Stimulated activated CD4-positive, alpha-beta T cell treated with anti-CD3 and anti-CD28 coated beads, Interleukin-12 subunit alpha, Interleukin-12 subunit beta, amount 100 ng/mL, for 4 hours (primary cell): ENCODE measurements at regions not wholly inside any gene's neighbourhood (a gene's known extent, or its start where the extent isn't known, plus 50 kb on each side); places are given as distances from the start of the nearest gene placed in this dataset.
A peak's percentile ranks its signal among the peaks of the same experiment; 100 is the strongest.

Experiments used
- DNase-seq: peaks from one replicate; pipeline ENCODE4 v3.0.0-alpha.2; 2020

DNA sequence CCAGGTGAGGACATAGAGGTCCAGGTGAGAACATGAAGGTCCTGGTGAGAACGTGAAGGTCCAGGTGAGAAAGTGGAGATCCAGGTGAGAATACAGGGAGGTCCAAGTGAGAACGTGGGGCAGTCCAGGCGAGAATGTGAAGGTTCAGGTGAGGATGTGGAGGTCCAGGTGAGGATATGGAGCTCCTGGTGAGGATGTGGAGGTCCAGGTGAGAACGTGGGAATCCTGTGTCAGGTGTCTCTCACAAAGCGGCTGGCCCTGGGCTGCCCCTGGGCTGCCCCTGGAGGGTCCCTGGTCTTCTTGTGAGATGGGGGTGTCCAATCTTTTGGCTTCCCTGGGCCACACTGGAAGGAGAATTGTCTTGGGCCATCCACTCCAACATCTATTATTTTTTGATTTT, 133.4 kb downstream of the MRPL36 start:
- no peak for DNase-seq

DNA sequence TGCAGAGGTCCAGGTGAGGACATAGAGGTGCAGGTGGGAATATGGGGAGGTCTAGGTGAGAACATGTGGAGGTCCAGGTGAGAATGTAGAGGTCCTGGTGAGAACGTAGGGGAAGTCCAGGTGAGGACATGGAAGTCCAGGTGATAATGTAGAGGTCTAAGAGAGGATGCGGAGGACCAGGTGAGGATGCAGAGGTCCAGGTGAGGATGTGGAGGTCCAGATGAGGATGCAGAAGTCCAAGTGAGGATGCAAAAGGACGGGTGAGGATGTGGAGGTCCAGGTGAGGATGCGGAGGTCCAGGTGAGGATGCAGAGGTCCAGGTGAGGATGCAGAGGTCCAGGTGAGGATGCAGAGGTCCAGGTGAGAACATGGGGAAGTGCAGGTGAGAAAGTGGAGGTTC, 133.8 kb downstream of the MRPL36 start:
- no peak for DNase-seq

DNA sequence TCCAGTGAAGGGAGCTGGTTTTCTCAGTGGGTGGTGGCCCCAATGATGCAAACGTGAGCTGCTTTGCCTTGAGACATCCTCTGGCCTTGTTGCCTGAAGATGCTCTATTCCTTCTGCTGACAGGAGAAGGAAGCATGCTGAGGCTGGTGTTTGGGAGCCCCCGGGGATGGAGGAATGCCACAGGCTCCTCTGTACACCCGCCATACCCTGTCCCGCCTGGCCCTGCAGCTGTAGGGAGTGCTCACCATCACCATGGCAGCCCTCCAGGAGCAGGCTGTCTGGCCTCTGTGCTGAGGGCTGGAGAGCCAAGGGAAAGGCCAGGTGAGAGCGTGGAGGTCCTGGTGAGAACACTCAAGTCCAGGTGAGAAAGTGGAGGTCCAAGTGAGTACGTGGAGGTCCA, 134.4 kb downstream of the MRPL36 start:
- DNase-seq, result no peak

DNA sequence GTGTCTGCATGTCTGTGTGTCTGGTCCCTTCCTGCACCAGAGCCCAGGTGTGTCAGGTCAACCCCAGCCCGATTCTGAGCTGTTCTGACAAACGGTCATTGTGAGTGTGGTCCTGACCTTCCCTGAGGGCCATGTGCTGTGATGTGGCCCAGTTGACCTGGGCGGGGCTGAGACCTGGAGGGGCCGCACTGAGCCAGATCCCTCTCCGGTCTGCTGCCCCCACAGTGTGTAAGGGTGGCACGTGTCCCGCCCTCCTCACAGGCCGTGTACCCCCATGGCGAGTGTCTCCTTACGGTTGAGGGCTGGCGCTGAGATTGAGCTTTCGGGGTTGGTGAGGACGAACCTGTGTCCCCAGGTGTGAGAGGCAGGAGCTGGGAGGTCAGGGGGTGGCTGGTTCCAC, 136.5 kb downstream of the MRPL36 start:
- no peak for DNase-seq

DNA sequence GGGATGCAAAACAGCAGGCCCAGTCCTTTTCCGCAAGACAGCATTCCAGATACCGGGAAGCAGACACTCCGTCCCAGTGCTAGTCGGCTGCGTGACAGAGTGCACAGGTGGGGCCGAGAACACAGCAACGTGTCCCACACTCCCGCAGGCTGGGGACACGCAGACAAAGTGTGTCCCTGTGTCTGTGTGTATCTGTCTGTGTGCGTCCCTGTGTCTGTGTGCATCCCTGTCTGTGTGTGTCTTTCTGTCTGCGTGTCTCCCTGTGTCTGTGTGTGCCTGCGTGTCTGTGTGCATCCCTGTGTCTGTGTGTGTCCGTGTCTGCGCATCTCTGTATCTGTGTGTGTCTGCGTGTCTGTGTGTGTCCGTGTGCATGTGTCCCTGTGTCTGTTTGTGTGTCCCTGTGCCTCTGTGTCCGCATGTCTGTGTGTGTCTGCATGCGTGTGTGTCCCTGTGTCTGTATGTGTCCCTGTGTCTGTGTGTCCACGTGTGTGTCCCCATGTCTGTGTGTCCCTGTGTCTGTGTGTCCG, 137.0 kb downstream of the MRPL36 start:
- no peak for DNase-seq

DNA sequence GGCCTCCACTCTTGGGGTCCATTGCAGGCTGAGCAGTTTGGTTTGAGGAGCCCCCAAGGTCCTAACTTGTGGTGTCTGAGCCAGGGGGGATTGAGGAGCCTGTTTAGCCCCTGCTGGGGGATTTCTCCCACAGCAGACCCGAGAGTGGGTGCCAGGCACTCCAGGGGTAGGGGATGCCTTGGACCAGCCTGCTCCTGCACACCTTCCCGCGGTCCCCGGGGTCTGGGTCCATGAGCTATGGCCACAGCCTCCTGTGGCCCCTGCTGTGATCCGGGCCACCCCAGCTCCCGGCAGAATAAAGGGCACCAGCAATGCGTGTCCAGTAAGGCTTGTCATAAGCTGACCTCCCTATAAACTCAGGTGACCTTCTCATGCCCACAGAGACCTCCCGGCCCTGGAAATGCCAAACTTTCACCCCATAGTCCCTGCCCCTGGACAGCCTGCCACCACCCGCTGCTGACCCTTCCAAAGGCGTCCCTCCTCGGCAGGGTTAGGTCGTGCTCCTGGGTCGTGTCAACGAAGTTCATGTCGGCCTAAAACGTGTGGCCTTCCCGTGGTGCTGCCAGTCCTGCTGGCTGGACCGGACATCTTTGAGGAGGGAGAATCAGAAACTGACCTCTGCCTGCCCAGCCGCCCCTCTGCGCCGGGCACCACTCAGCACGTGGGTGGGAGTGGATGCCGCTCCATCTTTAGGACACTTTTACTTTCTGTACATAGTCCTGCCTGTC, 137.6 kb downstream of the MRPL36 start:
- no peak for DNase-seq

DNA sequence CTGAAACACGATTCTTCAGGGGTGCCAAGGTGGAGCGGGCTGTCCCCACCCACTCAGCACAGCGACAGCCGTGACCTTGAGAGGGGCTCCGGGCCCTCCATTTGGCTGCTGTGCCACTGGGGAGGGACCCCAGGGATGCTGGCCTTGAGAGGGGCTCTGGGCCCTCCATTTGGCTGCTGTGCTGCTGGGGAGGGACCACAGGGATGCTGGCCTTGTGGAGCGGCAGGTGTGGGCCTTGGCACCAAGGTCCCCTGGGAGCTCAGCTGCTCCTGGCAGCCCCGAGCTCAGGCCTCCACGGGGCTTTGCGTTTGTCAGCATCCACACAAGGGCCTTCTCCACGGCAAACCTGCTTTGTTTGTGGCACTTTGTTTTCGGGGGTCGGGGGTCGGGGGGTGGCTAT, 137.6 kb upstream of the LPCAT1 start:
- no peak for DNase-seq

DNA sequence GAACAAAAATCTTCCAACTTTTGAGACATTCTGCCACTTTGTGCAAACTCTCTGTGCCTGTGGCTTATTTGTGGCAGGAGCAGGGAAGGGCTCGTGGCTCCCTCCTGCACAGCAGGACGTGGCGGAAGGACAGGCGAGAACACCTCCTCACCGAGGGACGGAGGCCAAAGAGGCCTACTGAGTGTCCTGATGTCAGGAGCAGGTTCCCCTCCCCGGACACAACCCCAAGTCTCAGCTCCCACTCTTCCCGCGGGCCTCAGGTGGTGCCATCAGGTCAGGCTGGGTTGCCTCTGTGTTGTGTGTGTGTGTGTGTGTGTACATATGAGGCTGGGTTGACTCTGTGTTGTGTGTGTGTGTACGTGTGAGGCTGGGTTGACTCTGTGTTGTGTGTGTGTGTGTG, 136.8 kb upstream of the LPCAT1 start:
- no peak for DNase-seq

DNA sequence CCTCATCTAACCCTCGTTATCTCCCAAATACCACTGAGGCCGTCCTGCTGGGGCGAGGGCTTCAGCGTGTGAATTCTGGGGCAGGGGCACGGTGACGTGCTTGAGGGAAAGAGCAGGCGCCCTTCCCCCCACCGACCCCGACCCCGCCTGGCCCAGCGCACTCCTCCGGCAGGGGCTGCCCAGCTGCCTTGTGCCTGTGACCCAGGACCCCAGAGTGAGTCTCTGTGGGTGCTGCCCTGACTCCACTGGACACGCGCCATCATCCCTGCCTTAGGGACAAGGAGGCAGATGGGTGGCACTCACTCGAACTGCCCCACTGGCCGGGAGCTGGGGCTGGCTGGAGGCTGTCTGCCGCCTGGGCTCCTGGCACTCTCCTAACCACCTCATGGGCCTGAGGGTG, 136.2 kb upstream of the LPCAT1 start:
- DNase-seq, result no peak

DNA sequence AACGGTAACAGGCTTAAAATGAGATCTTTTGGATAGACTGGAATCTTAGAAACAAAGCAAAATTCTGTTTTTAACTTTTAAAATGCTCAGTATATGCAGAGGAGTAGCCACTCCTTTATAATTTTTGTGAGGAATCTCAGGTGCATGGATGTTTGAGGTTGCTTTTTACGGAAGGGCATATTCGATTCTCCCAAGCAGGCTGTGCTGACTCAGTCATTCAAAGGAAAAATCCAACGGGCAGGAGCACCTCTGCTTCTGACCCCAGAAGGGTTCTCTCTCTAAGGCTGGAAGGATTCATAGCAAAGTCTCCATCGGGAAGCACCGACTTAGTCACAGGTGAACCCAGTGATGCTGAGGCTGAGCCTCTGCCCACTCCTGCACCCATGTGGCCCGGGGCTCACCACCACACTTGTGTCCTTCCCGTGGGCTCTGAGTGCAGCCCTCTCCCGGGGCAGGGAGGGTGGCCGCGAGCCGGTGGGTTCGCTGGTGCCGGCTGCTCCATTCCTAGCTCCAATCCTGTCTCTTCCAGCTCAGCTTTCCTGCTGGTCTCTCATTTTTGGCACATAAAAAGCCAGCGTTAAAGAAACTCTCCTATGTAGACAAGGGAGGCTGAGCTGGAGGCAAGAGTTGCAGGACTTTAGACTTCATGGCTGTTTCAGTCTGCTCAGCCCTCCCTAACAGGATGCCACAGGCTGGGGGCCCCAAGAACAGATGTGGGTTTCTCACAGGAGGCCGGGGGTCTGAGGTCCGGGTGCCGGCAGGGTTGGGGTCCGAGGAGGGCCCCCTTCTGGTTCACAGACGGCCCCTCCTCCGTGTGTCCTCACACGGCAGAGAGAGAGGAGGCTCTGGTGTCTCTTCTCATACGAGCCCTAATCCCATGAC, 135.6 kb upstream of the LPCAT1 start:
- DNase-seq, result no peak

DNA sequence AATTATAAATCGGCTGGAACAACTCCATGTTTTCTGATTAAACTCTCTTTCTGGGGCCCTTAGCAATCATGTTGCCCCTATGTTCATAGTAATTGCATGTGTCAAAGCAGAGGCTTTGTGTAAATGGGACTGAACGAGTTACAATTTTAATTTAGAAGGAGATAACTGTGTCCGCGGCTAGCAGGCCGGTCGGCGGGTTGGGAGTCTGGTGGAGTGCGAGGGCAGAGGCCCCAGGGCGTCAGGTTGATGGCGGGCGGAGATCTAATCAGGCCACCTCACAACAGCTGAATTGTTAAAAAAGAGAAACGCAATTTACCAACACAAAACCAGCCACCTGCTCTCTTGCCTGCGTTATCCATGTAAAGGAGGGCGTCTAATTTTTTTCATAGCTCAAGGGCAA, 134.9 kb upstream of the LPCAT1 start:
- no peak for DNase-seq

DNA sequence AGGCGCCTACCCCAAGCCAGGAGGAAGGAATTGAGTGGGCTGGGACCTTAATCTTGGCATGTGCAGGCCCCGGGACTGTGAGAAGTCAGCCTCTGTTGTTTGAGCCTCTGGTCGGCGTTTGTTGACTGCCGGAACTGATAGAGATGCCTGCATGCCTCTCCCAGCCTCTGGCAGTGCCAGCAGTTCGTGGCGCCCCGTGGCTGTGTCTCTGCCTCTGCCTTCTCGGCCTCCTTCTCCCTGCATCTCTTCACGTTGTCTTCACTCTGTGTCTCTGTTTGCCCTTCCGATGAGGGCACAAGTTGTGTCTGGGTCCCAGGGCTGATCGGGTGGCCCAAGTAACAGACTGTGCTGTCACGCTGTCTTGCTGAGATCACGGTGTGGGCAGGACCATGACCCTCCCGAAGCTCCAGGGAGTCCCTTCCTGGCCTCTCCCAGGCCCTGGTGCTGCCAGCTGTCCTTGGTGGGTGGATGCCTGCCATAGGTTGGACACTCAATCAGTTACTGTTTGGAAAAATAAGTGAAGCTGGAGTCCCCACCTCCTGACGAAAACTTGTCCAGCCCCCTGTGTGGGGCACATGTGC, 133.5 kb upstream of the LPCAT1 start:
- no peak for DNase-seq

DNA sequence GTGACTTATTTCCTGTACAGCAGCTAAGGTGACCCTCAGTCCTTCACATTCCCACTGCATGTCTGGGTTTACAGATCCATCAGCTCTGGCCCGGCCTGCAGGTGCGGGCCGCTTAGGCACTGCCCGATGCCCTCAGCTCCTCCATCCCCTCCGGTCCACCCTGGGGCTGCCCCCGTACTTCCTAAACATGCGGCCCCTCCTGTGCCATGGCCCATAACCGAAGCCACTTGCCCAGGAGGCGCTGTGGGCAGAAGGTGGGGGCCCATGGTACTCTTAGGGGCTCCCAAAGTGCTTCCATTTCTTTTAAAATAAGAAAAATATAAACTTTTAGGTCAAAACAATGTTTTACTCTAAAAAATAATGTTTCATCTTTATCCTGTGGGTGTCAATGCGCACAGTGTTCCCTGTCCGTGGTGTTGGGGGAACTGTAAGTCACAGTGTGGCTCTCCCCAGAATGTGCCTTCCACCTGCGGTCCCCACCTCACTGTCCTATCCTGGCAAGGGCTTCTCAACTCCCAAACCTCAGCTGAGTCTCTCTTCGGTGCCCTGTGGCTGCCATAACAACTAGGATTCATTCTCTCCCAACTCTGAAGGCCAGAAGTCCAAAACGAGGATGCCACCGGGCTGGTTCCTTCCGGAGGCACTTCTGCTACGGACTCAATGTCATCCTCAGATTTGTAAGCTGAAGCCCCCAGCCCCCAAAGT, 132.7 kb upstream of the LPCAT1 start:
- no peak for DNase-seq

DNA sequence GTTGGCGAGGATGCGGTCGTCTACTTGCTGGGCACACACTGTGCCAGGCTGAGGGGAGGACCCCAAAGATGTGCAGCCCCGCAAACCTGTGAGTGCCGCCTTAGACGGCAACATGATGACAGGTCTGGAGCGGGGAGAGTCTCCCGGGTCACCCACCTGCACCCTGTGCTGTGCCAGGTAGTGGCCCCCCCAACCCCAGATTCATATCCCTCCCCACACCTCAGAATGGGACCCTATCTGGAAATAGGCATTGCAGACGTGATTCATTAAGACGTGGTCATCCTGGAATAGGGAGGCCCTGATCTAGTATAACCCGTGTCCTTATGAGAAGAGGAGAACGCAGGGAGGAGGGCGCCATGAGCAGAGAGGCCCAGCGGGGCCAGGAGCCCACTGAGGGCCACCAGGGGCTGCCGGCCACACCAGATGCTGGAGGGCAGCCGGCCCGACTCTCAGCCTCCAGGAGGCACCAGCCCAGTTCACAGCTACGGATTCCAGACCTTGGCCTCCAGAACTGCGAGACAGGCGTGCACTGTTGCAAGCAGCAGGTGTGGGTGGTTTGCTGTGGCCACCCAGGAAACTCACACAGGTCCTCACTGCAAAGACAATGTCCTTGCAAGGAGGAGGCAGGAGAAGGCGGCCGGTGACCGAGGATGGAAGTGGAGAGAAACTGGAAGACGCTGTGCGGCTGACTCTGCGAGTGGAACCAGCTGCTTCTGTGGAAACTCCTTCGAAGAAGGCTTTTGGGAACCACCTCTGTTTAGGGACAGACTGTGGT, 131.9 kb upstream of the LPCAT1 start:
- no peak for DNase-seq

DNA sequence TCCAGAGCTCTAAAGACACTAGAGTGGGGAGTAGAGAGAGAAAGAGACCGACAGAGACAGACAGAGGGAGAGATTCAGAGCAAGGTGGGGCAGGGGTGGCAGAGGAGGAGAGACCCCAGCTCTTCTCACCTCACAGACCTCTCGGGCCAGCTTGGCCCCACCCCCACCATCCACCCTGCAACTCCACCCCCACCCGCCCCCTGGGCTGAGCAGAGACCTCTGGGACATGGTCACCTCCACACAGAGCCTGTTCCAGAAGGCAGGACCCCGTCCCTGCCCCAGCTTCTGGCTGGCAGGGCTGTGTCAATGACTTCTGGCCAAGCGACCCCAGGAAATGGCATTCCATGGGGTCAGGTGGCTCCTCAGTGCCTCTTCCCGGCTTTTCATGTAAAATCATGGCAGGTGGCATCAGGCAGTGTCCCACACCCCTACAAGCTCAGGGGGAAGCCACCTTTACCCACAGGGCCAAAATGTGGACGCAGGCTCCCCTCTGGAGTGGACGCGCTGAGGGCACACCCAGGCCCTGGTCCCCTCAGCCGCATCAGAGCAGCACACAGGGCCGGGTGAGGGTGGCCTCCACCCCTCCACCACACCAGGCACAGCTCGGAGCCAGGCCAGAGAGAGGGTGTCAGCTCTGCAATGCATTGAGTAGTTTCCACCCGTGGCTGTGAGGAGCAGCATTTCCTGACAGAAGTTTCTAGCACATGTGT, 131.2 kb upstream of the LPCAT1 start:
- DNase-seq, result no peak

DNA sequence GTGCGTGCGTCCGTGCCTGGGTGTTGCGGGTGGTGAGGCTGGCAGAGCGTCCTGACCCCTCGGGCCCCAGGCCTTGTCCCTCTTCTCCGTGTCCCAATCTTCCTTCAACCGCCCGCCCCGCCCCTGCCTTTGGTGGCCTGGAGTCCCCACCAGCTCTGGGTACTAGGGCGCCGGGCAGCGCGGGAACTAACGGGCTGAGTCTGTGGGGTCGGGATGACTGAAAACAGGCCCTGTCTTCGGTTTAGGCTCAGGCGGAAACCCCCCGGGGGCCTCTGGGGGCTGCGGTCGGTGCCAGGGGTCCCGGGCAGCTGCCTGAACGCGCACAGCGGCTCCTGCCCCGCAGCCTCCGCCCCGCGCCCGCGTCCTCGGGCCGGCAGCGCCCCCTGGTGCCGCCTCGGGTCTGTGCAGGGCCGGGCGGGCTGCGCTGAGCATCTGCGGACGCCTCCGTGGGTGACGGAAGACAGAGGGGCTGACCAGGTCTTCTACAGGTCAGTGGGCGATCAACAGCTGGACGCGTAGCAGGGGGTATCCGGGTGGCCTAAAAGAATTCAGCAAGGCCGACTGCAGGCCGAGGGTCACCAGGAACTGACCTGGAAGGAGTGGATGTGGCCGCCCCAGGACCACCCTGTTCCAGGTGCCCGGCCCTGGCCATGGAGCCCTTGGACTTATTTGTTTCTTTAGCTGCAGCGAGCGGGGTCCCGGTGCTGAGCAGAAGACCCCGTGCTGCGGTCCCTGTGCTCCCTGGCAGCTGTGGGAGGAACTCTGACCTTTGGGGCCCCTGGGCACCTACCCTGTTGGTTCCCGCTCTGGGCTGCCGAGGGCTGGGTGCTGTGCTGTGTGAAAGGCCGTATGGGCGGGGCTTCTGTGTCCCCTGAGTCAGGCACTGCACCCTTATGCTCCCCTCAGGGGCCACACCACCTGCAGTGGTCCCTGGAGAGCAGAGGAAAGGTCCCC, 130.2 kb upstream of the LPCAT1 start:
- DNase-seq, result peak; percentile 40

DNA sequence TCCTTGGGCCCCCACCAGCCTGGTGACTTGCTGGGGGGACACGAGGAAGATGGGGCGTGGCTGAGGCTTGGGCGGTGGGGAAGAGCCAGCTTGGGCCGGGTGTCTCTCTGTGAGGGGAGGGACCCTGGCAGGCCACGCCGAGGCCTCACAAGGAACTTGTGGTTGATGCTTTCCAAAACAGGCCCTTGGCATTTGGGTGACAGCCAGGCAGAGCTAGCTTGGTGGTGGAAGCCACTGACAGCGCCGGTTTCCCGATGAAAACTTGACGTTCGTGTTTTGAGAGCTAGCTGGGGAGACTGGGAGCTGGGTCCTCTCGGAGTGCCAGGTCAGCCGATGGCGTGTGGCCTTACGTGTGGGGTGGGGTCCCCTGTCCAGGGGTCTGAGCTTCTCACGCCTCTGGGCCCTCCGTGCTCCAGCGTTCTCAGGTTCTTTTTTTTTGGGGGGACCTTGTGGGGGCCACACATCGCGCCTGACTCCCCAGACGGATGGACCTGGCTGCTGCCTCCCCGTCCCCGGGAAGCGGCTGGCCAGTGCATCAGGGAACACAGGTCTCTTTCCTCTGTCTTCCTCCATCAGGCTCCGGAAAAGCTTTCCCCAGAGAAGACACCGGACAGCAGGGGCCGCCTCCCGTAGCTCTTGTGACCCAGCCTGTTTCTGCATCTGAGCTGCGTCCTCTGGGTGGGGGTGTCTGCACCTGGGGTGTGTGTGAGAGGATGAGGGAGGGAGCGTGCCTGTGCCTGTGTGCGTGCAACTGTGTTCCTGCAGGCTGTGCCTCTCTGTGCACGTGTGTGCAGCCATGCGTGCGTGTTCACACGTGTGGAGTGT, 129.3 kb upstream of the LPCAT1 start:
- no peak for DNase-seq

DNA sequence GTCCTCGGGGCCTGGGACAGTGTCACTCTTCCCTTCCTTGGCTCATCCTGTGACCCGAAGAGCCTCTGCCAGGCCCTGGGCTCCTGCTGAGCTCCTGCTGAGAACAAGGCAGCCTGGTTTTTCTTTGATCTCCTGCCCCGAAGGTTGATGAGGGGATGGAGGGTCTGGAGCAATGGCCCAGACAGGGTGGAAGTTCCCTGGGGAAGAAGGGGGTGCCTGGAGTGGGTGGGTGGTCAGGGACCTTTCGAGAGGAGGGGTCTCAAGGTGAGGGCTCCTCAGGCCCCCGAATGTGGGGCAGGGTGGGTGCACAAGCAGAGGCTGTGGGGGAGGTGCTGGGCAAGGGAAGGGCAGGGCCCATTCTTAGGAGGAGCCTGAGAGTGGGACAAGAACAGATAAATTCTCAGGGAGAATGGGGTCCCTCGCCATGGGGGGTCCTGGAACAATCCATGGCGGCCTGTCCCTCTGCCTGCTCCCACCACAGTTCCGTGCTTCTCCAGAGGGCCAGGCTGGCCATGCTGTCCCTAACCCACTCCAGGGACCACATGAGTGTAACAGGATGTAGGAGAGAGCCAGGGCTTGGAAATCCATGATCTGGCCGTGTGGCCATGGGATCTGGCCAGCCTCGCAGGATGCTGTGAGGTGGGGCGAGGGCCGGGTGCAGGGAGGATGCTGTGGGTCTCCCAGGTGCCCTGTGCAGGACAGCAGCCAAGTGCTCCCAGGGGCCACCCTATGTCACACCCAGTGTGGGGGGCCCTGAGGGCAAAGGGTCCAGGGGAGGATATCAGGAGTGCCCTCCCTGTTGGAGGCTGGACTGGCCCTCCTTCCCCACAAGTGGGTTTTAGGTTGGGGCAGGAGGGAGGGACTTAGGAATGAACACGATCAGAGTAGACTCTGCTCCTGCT, 128.5 kb upstream of the LPCAT1 start:
- no peak for DNase-seq
